ENCODE measurements at regions not wholly inside any gene's neighbourhood (a gene's known extent, or its start where the extent isn't known, plus 50 kb on each side); places are given as distances from the start of the nearest gene placed in this dataset.
A peak's percentile ranks its signal among the peaks of the same experiment; 100 is the strongest.
"Not testable (repeated sequence)": the region's sequence is repeated elsewhere in the genome, so short reads cannot be mapped to it uniquely, and the experiment has no call there.

GRCh38 chr12:124669271-124669721 is 101.9 kb upstream of the NCOR2 start:
- DNase-seq, result not testable (repeated sequence)

DNA sequence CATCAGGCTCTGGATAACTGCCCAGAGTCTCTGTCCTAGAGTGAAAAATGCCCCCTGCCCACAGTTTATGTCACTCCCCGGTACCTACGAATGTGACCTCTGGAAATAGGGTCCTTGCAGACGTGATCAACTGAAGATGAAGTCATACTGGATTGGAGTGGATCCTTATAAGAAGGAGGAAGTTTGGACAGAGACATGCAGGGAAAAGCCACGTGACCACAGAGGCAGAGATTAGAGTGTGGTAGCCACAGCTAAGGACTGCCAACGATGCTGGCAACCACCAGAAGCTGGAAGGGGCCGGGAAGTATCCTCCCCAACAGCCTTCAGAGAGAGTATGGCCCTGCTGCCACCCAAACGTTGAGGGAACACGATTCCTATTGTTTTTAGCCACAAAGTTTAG is 101.2 kb upstream of the NCOR2 start:
- no peak for DNase-seq

DNA sequence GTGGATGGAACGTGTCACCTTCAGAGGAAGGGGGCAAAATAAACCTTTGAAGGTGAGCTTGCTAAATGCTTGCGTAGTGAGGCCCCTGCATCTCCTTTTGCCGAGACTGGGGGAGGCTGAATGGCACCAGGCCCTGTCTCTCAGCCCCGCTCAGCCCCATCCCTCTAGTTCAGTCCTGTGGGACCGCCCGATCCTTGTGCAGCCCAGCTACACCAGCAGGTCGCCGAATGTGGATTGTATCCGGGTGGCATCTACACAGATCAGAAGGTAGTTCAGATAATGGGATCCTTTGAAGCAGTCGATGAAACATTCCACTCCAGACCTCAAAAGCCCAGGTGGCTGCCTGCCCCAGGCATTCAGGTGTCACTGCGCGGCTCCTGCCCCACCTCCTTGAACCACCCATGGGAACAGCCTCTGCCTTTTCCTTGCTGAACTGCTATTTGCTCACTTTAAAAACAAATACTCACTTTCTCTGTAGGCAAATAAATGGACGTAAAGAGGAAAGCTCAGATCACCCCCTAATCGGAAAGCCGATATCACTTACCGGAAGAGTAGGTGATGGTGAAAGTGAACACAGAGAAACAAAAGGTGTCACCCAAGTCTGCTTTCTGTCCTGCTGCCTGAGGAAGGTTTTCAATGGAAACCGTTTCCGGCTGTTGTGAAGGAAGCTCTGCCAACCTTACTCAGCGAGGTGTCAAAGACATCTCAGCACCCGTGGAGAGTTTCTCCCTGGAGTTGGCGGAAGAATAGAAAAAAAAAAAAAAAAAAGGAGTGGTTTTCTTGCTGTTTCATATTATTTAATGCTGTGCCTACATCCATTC is 100.3 kb upstream of the NCOR2 start:
- peak; percentile 64 for DNase-seq

GRCh38 chr12:124666722-124667259 is 99.4 kb upstream of the NCOR2 start:
- no peak for DNase-seq

GRCh38 chr12:124665511-124665910 is 98.1 kb upstream of the NCOR2 start:
- DNase-seq, result no peak

- no peak for DNase-seq
Observed at GRCh38 chr12:124664395-124665111, 97.1 kb upstream of the NCOR2 start.

GRCh38 chr12:124663771-124664366 is 96.5 kb upstream of the NCOR2 start:
- DNase-seq, result no peak

- DNase-seq, result no peak
Observed at GRCh38 chr12:124663206-124663605, 95.8 kb upstream of the NCOR2 start.

- DNase-seq, result no peak
Observed at GRCh38 chr12:124661341-124661740, 93.9 kb upstream of the NCOR2 start.

GRCh38 chr12:124660851-124661250 is 93.4 kb upstream of the NCOR2 start:
- DNase-seq, result peak; percentile 61

- DNase-seq, result no peak
Observed at GRCh38 chr12:124658806-124659402, 91.5 kb upstream of the NCOR2 start.

DNA sequence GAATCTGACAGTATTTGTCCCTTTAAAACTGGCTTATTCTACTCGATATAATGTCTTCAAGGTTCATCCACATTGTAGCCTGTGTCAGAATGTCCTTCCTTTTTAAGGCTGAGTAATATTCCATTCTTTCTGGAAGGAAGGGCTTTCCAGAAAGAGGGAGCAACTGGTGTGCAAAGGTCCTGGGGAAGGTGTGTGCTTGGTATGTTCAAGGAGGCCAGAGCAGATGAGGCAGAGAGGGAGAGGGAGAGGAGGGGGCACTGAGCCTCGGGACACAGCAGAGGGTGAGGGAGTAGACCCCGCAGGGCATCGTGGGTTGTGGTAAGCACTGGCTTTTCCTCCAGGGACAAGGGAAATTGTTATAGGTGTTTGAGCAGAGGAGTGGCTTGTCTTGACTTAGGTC is 90.9 kb upstream of the NCOR2 start:
- no peak for DNase-seq

DNA sequence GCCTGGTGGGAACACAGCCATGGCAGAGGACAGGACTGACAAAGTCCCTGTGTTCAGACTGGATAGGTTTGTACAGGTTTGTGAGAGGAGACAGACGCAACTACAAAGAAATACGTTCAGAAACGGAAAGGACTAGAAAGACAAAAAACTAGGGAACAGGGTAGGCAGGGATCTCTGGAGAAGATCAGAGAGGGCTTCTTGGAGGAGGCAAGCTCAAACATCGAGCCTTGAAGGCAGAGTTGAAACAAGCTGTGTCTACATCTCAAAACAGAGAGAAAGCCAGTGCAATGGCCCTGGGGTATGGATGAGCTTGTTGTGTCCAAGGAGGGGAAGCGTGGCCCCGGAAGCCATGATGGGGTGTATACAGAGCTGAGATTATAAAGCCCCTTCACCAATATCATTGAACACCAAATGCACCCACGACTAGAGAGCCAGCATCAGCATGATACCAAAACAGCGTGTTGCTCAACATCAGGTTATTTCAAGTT is 89.6 kb upstream of the NCOR2 start:
- DNase-seq, result no peak

DNA sequence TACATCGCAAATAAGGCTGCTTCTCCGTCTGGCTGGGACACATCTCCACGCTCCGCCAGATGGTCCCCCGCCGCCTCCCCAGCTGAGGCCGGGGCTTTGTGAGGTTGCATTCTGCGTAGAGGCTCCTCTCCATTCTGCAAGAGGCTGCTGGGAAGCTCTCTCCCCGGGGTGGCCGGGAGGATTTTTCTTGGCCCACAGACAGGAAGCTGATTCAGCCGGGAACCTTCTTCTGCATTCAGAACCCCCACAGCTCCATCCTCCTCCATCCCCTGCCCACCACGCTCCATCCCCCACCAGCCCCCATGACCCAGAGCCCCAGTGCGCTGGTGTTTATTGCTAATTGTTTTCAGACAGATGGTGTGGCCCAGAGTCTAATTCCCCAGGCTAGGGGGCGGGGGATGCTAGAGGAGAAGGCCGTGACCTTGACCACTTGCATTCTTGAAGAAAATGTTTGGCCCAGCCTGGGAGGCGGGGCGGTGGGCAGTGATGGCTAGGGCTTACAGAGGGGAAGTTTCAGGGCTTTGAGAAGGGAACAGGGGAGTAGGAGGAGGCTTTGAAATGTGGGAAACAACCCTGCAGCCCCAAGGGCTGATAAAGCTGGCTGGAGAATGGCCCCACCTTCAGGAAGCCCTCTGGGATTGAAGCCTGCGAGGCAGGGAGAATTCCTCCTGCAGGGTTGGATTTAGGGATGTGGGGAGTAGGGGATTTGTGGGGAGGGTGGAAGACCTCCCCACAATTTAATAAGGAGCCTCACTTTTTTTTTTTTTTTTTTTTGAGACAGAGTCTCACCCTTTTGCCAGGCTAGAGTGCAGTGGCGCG is 88.5 kb upstream of the NCOR2 start:
- DNase-seq, result no peak

- no peak for DNase-seq
Observed at GRCh38 chr12:124655048-124655697, 87.8 kb upstream of the NCOR2 start.

GRCh38 chr12:124654666-124655047 is 87.2 kb upstream of the NCOR2 start:
- DNase-seq, result no peak

GRCh38 chr12:124653169-124653931 is 85.9 kb upstream of the NCOR2 start:
- DNase-seq, result peak; percentile 10

DNA sequence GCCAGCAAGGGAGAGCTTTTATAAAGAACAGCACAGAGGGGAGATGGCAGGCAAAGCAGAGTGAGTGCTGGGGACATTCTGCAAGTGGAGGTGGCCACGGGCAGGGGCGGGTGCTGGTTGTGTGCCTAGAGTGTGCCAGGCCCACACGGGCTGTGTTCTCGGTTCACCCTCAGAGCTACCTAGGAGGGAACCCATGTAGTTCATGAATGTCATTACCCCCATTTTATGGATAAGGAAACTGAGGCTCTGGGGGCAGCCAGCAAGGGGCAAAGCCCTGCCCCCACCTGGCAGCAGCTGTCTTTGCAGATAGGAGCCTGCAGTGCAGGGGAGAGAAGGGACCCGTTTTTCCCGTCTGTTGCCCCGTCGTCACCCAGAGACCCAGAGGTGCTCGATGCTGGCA is 85.2 kb upstream of the NCOR2 start:
- no peak for DNase-seq

- no peak for DNase-seq
Observed at GRCh38 chr12:124651516-124652273, 84.3 kb upstream of the NCOR2 start.

- no peak for DNase-seq
Observed at GRCh38 chr12:124650912-124651311, 83.5 kb upstream of the NCOR2 start.

Measured in NCI-H146 (cell line).